ENCODE measurements at regions not wholly inside any gene's neighbourhood (a gene's known extent, or its start where the extent isn't known, plus 50 kb on each side); places are given as distances from the start of the nearest gene placed in this dataset.

GRCh38 chr3:184467171-184467570 is 87.3 kb downstream of the CHRD start:
- H3K4me1 Mint-ChIP-seq (ENCODE audit: insufficient read depth, unreplicated experiment): no peaks in the 10 kb centered on the region
- H3K4me3 Mint-ChIP-seq (ENCODE audit: unreplicated experiment): no peak overlapping the region
- peaks cover 22% of the 10 kb centered on the region for H3K27me3 Mint-ChIP-seq (ENCODE audit: insufficient read depth, unreplicated experiment)
- H3K27ac Mint-ChIP-seq (ENCODE audit: low read depth, unreplicated experiment): no peak overlapping the region
- no peaks in the 10 kb centered on the region for H3K9me3 Mint-ChIP-seq (ENCODE audit: unreplicated experiment)
- BruUV-seq (replicated peaks): no TSS peak
- POLR2A ChIA-PET: interaction anchor here (0.9 to 1.7 kb wide), 2 partner anchors 23 to 38 kb away, joined by 3 to 5 read pairs; no protein-coding TSS in a partner anchor
- CTCF ChIA-PET: interaction anchor here (0.7 to 6.4 kb wide), 14 partner anchors 8 to 169 kb away, joined by 3 to 162 read pairs (median 17); no protein-coding TSS in a partner anchor
- intact Hi-C loops (cut with micrococcal nuclease): no loop called here
- no peaks in the 10 kb centered on the region for H3K36me3 Mint-ChIP-seq (ENCODE audit: insufficient read depth, unreplicated experiment)
- DNase-seq (ENCODE audit: unreplicated experiment): no peak
- TF ChIP-seq CTCF (IDR thresholded peaks at IDR 0.05; ENCODE audit: unreplicated experiment): no peak

- POLR2A ChIA-PET: interaction anchor here (0.7 to 2.4 kb wide), 3 partner anchors 48 to 99 kb away, joined by 3 to 10 read pairs (median 4); no protein-coding TSS in a partner anchor
- H3K27ac Mint-ChIP-seq (ENCODE audit: low read depth, unreplicated experiment): no peak overlapping the region
These were observed 90.7 kb downstream of the CHRD start for GRCh38 chr3:184470551-184470950.

GRCh38 chr3:184471439-184471838 is 90.1 kb upstream of the EPHB3 start:
- no TSS peak for BruUV-seq (replicated peaks)
- no peak overlapping the region for H3K4me3 Mint-ChIP-seq (ENCODE audit: unreplicated experiment)
- intact Hi-C loops (cut with micrococcal nuclease): no loop called here
- no peaks in the 10 kb centered on the region for H3K36me3 Mint-ChIP-seq (ENCODE audit: insufficient read depth, unreplicated experiment)
- DNase-seq (ENCODE audit: unreplicated experiment): no peak
- no peaks in the 10 kb centered on the region for H3K4me1 Mint-ChIP-seq (ENCODE audit: insufficient read depth, unreplicated experiment)
- TF ChIP-seq CTCF (IDR thresholded peaks at IDR 0.05; ENCODE audit: unreplicated experiment): no peak
- H3K27me3 Mint-ChIP-seq (ENCODE audit: insufficient read depth, unreplicated experiment): peaks cover 64% of the 10 kb centered on the region
- no peak overlapping the region for H3K27ac Mint-ChIP-seq (ENCODE audit: low read depth, unreplicated experiment)
- no peaks in the 10 kb centered on the region for H3K9me3 Mint-ChIP-seq (ENCODE audit: unreplicated experiment)
- ChIA-PET POLR2A (no interaction called here), CTCF (interaction anchor here (0.6 to 6.4 kb wide), 6 partner anchors 10 to 71 kb away, joined by 3 to 162 read pairs (median 8); no protein-coding TSS in a partner anchor)

More at GRCh38 chr3:184470551-184470950, 90.7 kb downstream of the CHRD start:
- no TSS peak for BruUV-seq (replicated peaks)
- Mint-ChIP-seq H3K36me3 (ENCODE audit: insufficient read depth, unreplicated experiment) (no peaks in the 10 kb centered on the region), H3K4me3 (ENCODE audit: unreplicated experiment) (no peak overlapping the region), H3K9me3 (ENCODE audit: unreplicated experiment) (no peaks in the 10 kb centered on the region), H3K27me3 (ENCODE audit: insufficient read depth, unreplicated experiment) (peaks cover 56% of the 10 kb centered on the region), H3K4me1 (ENCODE audit: insufficient read depth, unreplicated experiment) (no peaks in the 10 kb centered on the region)
- DNase-seq (ENCODE audit: unreplicated experiment): no peak
- CTCF ChIA-PET: interaction anchor here (0.5 to 6.4 kb wide), 16 partner anchors 12 to 117 kb away, joined by 3 to 162 read pairs (median 7); no protein-coding TSS in a partner anchor
- TF ChIP-seq CTCF (IDR thresholded peaks at IDR 0.05; ENCODE audit: unreplicated experiment): no peak
- intact Hi-C loops (cut with micrococcal nuclease): no loop called here

- Mint-ChIP-seq H3K9me3 (ENCODE audit: unreplicated experiment) (no peaks in the 10 kb centered on the region), H3K4me3 (ENCODE audit: unreplicated experiment) (no peak overlapping the region), H3K27ac (ENCODE audit: low read depth, unreplicated experiment) (no peak overlapping the region), H3K4me1 (ENCODE audit: insufficient read depth, unreplicated experiment) (no peaks in the 10 kb centered on the region), H3K36me3 (ENCODE audit: insufficient read depth, unreplicated experiment) (no peaks in the 10 kb centered on the region), H3K27me3 (ENCODE audit: insufficient read depth, unreplicated experiment) (peaks cover 75% of the 10 kb centered on the region)
- ChIA-PET CTCF (interaction anchor here (0.7 to 1.7 kb wide), 3 partner anchors 27 to 40 kb away, joined by 3 to 13 read pairs (median 3); no protein-coding TSS in a partner anchor), POLR2A (no interaction called here)
- BruUV-seq (replicated peaks): no TSS peak
- no peak for TF ChIP-seq CTCF (IDR thresholded peaks at IDR 0.05; ENCODE audit: unreplicated experiment)
- DNase-seq (ENCODE audit: unreplicated experiment): no peak
- intact Hi-C loops (cut with micrococcal nuclease): no loop called here
These were observed 88.7 kb upstream of the EPHB3 start for GRCh38 chr3:184472723-184473428.
